Psoas muscle (tissue), 7 donors: ENCODE measurements at regions not wholly inside any gene's neighbourhood (a gene's known extent, or its start where the extent isn't known, plus 50 kb on each side); places are given as distances from the start of the nearest gene placed in this dataset.

ENCODE experiments used
- ATAC-seq, 4 donors: fragments of 200-7000 bp; cut with Tn5 transposase; one replicate each; pipeline ENCODE4 v1.9.1; 2020; ENCODE audit warnings: moderate library complexity in 3 of 4, mild to moderate bottlenecking in 2 of 4
- DNase-seq, 2 donors: peaks; one replicate each; pipeline ENCODE4 v3.0.0-alpha.2; 2020
- H3K27ac ChIP-seq: fragments of 200-600 bp; one replicate; pipeline ENCODE4 v1.8.0; 2022
- H3K27me3 ChIP-seq, 3 donors: fragments of 200-600 bp in 1 of 3; one replicate each; pipeline versions ENCODE4 v1.6.1 to v1.8.0; 2013 to 2022; ENCODE audit warnings: low read length in 2 of 3, mild to moderate bottlenecking in 2 of 3, moderate library complexity in 1 of 3; ENCODE audit not compliant: insufficient read depth in 3 of 3
- H3K36me3 ChIP-seq, 2 donors: fragments of 200-600 bp in 1 of 2; one replicate each; pipeline versions ENCODE4 v1.6.1 to v1.8.0; 2013 to 2022; ENCODE audit warnings: low read depth in 1 of 2, mild to moderate bottlenecking in 1 of 2, moderate library complexity in 1 of 2; ENCODE audit not compliant: insufficient read depth in 1 of 2
- H3K4me1 ChIP-seq: fragments of 200-600 bp; one replicate; pipeline ENCODE4 v1.8.0; 2022
- H3K4me3 ChIP-seq: fragments of 200-600 bp; one replicate; pipeline ENCODE4 v1.8.0; 2022; ENCODE audit warnings: mild to moderate bottlenecking
- H3K9me3 ChIP-seq: fragments of 200-600 bp; one replicate; pipeline ENCODE4 v1.8.0; 2022
- CTCF ChIP-seq: fragments of 200-600 bp; IDR thresholded peaks from one replicate; pipeline ENCODE4 v1.8.0; 2022; ENCODE audit warnings: antibody characterized with exemption
- WGBS, 3 donors: extraction: QIAGEN DNeasy Blood & Tissue Kit; methylation state at CpG; one replicate each; pipeline versions ENCODE4 v1.1.6 to v1.1.7; 2013; 5-methylcytosine and 5-hydroxymethylcytosine counted together
- intact Hi-C, 2 donors: fragments of 100-400 bp; cut with DNase I; formaldehyde crosslinking; loops; one replicate each; pipeline versions ENCODE4 v1.11.0 to v1.14.2; 2022
- donor health status: healthy with polysubstance abuse.
- donor health status: DM: no; HTN: no; CAD: no; lungs with moderate emphysema.
- donor health status: Bipolar disorder and iron deficiency.
- donor health status: healthy.
- donor health status: DM: yes; HTN: yes; CAD: no.
- donor health status: DM: no; HTN: no; CAD: no.
- donor health status: DM: yes; HTN: yes; CAD: no.

- Histone ChIP-seq H3K4me1 (no peaks in the 10 kb centered on the region), H3K27me3 (peaks cover 0 to 8% (median 0%) of the 10 kb centered on the region in 3 donors), H3K36me3 (no peaks in the 10 kb centered on the region), H3K27ac (no peak overlapping the region), H3K9me3 (no peaks in the 10 kb centered on the region), H3K4me3 (no peak overlapping the region)
- ATAC-seq: no peak
- DNase-seq: no peak
- TF ChIP-seq CTCF: no peak
- intact Hi-C loops: no loop called here
- 93 to 100% (median 97%) methylated on average over 1 of the region's 1 CpG for WGBS, 3 donors
These were observed 169.2 kb upstream of the AMOT start for GRCh38 chrX:113009837-113010236.

- TF ChIP-seq CTCF: no peak
These were observed 168.4 kb upstream of the AMOT start for GRCh38 chrX:113009029-113009428.

GRCh38 chrX:113001836-113002235 lies 161.2 kb upstream of the AMOT start:
- Histone ChIP-seq H3K27me3 (peaks cover 0 to 12% (median 0%) of the 10 kb centered on the region in 3 donors), H3K4me1 (no peaks in the 10 kb centered on the region), H3K4me3 (no peak overlapping the region), H3K9me3 (no peaks in the 10 kb centered on the region), H3K36me3 (no peaks in the 10 kb centered on the region), H3K27ac (no peak overlapping the region)
- ATAC-seq (no peak), DNase-seq (no peak)
- WGBS, 3 donors: 81 to 96% (median 90%) methylated on average over 6 of the region's 6 CpGs
- intact Hi-C loops: no loop called here
- TF ChIP-seq CTCF: no peak

More at GRCh38 chrX:113009029-113009428, 168.4 kb upstream of the AMOT start:
- Histone ChIP-seq H3K4me1 (no peaks in the 10 kb centered on the region), H3K9me3 (no peaks in the 10 kb centered on the region), H3K27ac (no peak overlapping the region), H3K4me3 (no peak overlapping the region), H3K36me3 (no peaks in the 10 kb centered on the region), H3K27me3 (peaks cover 0 to 2% (median 0%) of the 10 kb centered on the region in 3 donors)
- ATAC-seq: no peak
- intact Hi-C loops: no loop called here
- 64 to 85% (median 74%) methylated on average over 3 of the region's 3 CpGs for WGBS, 3 donors
- DNase-seq: no peak

GRCh38 chrX:112997991-112998390 lies 157.4 kb upstream of the AMOT start:
- Histone ChIP-seq H3K36me3 (no peaks in the 10 kb centered on the region), H3K4me1 (no peaks in the 10 kb centered on the region), H3K27me3 (peaks cover 0 to 12% (median 0%) of the 10 kb centered on the region in 3 donors), H3K27ac (no peak overlapping the region), H3K4me3 (no peak overlapping the region), H3K9me3 (no peaks in the 10 kb centered on the region)
- intact Hi-C loops: no loop called here
- DNase-seq (no peak), ATAC-seq (no peak)
- 43 to 50% (median 44%) methylated on average over 1 of the region's 1 CpG for WGBS, 3 donors
- TF ChIP-seq CTCF: no peak

- H3K4me3 ChIP-seq: no peak overlapping the region
- no peaks in the 10 kb centered on the region for H3K9me3 ChIP-seq
- peaks cover 0 to 11% (median 0%) of the 10 kb centered on the region in 3 donors for H3K27me3 ChIP-seq
- ATAC-seq (no peak), DNase-seq (no peak)
- H3K36me3 ChIP-seq: no peaks in the 10 kb centered on the region
- H3K4me1 ChIP-seq: no peaks in the 10 kb centered on the region
- H3K27ac ChIP-seq: no peak overlapping the region
- WGBS, 3 donors: 83 to 92% (median 85%) methylated on average over 2 of the region's 2 CpGs
- intact Hi-C loops: no loop called here
- no peak for TF ChIP-seq CTCF
These were observed 151.2 kb upstream of the AMOT start for GRCh38 chrX:112991801-112992200.
